Breast epithelium (tissue), 3 donors: ENCODE measurements at regions not wholly inside any gene's neighbourhood (a gene's known extent, or its start where the extent isn't known, plus 50 kb on each side); places are given as distances from the start of the nearest gene placed in this dataset.

Source experiments
- POLR2A ChIP-seq: fragments of 450-650 bp; IDR thresholded peaks from one replicate; pipeline ENCODE4 v1.6.1; 2016; ENCODE audit warnings: antibody characterized with exemption, mild to moderate bottlenecking, moderate library complexity
- POLR2AphosphoS5 ChIP-seq, 3 donors: sonication (generic); formaldehyde crosslinking; IDR thresholded peaks; one replicate each; pipeline ENCODE4 v1.6.1; 2017; ENCODE audit warnings: antibody characterized with exemption in 3 of 3
- TF ChIP-seq, protein P1 (sequence below), 3 donors: fragments of 450-650 bp; IDR thresholded peaks; one replicate each; pipeline ENCODE4 v1.5.1; 2016 to 2017; ENCODE audit warnings: antibody characterized with exemption in 3 of 3, mild to moderate bottlenecking in 3 of 3, moderate library complexity in 3 of 3

DNA sequence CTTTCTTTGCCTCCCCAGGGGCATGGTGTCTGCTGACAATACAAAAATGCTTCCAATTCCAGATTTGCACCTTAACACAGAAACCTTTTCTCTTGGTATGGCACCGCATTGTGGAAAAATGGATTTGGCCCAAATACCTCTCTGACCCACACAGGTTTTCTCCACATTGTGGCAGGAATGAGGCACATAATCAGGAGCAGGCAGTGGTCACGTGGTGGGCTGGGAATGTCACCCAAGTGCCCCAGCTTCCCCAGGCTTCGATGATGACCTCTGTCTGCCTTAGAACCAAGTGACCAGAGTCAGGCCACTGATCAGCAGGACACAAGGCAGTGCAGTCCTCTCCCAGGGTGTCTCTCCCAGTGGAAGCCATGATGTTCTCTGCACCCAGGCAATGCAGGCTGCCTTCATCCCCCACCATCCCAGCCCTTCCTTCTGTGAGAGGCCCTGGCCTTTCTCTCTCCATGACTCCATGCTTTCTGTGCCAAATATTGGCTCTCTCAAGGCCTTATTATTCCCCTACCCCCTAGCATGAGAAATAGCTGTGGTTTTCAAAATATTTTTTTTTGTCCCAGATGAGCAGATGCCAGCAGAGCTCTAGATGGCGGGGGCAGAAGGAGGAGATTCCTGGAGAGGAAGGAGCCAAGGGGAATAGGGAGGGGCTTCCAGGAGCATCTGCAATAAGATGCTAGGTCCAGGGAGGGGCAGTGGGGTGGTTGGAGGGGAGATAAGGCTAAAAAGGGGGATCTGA, 198.9 kb downstream of the ACKR3 start:
- TF ChIP-seq, protein P1, sequence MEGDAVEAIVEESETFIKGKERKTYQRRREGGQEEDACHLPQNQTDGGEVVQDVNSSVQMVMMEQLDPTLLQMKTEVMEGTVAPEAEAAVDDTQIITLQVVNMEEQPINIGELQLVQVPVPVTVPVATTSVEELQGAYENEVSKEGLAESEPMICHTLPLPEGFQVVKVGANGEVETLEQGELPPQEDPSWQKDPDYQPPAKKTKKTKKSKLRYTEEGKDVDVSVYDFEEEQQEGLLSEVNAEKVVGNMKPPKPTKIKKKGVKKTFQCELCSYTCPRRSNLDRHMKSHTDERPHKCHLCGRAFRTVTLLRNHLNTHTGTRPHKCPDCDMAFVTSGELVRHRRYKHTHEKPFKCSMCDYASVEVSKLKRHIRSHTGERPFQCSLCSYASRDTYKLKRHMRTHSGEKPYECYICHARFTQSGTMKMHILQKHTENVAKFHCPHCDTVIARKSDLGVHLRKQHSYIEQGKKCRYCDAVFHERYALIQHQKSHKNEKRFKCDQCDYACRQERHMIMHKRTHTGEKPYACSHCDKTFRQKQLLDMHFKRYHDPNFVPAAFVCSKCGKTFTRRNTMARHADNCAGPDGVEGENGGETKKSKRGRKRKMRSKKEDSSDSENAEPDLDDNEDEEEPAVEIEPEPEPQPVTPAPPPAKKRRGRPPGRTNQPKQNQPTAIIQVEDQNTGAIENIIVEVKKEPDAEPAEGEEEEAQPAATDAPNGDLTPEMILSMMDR (IDR thresholded peaks at IDR 0.05), result no peak
- no peak for TF ChIP-seq POLR2A
- no peak for TF ChIP-seq POLR2AphosphoS5 (IDR thresholded peaks at IDR 0.05)
